ENCODE measurements at regions not wholly inside any gene's neighbourhood (a gene's known extent, or its start where the extent isn't known, plus 50 kb on each side); places are given as distances from the start of the nearest gene placed in this dataset.

DNA sequence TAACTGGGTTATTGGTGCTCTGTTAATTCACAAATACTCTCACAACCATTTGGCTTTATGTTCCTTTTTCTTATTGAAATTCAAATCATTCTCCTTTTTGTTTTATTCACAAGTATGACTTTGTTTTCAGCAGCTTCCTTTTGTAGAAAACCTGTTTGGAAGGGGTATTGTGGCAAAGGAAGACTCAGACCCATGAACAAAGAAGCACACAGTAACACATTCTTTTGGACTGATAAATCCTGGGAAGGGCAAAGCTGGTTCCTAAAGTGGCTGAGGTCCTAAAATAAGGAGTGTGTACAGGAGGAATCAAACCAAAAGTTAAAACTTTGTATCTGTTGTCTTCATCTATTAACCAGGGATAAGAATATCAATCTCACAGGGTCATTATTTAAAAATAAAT, 374.7 kb upstream of the FIGN start:
- H3K27me3 ChIP-seq (ENCODE audit: insufficient read depth, poor library complexity, severe bottlenecking) = no peaks in the 10 kb centered on the region
- TF ChIP-seq, protein P1, sequence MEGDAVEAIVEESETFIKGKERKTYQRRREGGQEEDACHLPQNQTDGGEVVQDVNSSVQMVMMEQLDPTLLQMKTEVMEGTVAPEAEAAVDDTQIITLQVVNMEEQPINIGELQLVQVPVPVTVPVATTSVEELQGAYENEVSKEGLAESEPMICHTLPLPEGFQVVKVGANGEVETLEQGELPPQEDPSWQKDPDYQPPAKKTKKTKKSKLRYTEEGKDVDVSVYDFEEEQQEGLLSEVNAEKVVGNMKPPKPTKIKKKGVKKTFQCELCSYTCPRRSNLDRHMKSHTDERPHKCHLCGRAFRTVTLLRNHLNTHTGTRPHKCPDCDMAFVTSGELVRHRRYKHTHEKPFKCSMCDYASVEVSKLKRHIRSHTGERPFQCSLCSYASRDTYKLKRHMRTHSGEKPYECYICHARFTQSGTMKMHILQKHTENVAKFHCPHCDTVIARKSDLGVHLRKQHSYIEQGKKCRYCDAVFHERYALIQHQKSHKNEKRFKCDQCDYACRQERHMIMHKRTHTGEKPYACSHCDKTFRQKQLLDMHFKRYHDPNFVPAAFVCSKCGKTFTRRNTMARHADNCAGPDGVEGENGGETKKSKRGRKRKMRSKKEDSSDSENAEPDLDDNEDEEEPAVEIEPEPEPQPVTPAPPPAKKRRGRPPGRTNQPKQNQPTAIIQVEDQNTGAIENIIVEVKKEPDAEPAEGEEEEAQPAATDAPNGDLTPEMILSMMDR (IDR thresholded peaks at IDR 0.05; ENCODE audit: poor library complexity, severe bottlenecking) = no peak
- no peak overlapping the region for H3K27ac ChIP-seq (ENCODE audit: poor library complexity, severe bottlenecking)
- ATAC-seq (ENCODE audit: low read depth) = no peak
- no peak overlapping the region for H3K4me3 ChIP-seq (ENCODE audit: severe bottlenecking)
- no peaks in the 10 kb centered on the region for H3K36me3 ChIP-seq (ENCODE audit: low read depth)
- no peaks in the 10 kb centered on the region for H3K9me3 ChIP-seq (ENCODE audit: severe bottlenecking)
- H3K4me1 ChIP-seq (ENCODE audit: insufficient read depth, poor library complexity, severe bottlenecking) = no peaks in the 10 kb centered on the region
- no peak for DNase-seq (ENCODE audit: low spot score)

DNA sequence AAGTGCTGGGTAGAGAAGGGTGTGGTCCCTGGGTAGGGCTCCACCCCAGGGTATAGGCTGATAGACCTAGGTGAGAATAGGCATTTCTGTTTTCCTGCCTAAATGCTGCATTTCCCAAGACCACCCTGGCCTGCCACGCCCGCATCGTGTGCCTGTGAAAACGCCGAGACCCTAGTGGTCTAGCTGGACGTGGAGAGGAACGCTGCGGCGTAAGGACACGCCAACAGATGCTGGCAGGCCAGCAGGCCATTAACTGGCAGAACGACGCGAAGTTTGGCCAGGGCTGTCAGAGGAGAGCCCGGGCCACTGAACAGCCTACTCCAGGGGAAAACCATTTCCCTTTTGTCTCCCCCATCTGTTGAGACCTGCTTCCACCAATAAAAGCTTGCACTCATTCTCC, 373.2 kb upstream of the FIGN start:
- DNase-seq (ENCODE audit: low spot score) = peak; percentile 23
- no peak overlapping the region for H3K27ac ChIP-seq (ENCODE audit: poor library complexity, severe bottlenecking)
- H3K4me3 ChIP-seq (ENCODE audit: severe bottlenecking) = no peak overlapping the region
- TF ChIP-seq, protein P1 (IDR thresholded peaks at IDR 0.05; ENCODE audit: poor library complexity, severe bottlenecking) = no peak
- no peaks in the 10 kb centered on the region for H3K9me3 ChIP-seq (ENCODE audit: severe bottlenecking)
- no peak for ATAC-seq (ENCODE audit: low read depth)
- no peaks in the 10 kb centered on the region for H3K4me1 ChIP-seq (ENCODE audit: insufficient read depth, poor library complexity, severe bottlenecking)
- no peaks in the 10 kb centered on the region for H3K27me3 ChIP-seq (ENCODE audit: insufficient read depth, poor library complexity, severe bottlenecking)
- no peaks in the 10 kb centered on the region for H3K36me3 ChIP-seq (ENCODE audit: low read depth)

DNA sequence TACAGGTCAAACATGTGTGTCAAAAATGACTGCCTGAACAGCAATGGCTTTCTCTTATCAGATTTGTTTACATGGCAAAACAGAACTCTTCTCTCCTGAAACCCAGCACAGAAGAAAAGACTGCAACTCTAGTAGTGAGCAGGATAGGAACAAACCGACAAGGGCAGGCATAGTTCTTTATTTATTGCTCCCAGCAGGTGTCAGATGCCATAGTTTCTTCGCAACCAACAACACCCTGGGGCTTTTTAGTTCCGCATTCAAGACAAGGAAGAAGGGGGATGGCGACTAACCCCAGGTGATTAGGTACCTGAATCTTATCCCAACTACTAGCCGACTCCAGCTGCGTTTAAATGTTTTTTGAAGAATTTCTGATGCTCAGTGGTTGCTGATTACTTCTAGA, 367.5 kb upstream of the FIGN start:
- ATAC-seq (ENCODE audit: low read depth) (no peak), DNase-seq (ENCODE audit: low spot score) (no peak)
- no peaks in the 10 kb centered on the region for H3K9me3 ChIP-seq (ENCODE audit: severe bottlenecking)
- H3K27ac ChIP-seq (ENCODE audit: poor library complexity, severe bottlenecking) = no peak overlapping the region
- TF ChIP-seq, protein P1 (IDR thresholded peaks at IDR 0.05; ENCODE audit: poor library complexity, severe bottlenecking) = no peak
- H3K4me1 ChIP-seq (ENCODE audit: insufficient read depth, poor library complexity, severe bottlenecking) = no peaks in the 10 kb centered on the region
- H3K36me3 ChIP-seq (ENCODE audit: low read depth) = no peaks in the 10 kb centered on the region
- no peaks in the 10 kb centered on the region for H3K27me3 ChIP-seq (ENCODE audit: insufficient read depth, poor library complexity, severe bottlenecking)
- no peak overlapping the region for H3K4me3 ChIP-seq (ENCODE audit: severe bottlenecking)

DNA sequence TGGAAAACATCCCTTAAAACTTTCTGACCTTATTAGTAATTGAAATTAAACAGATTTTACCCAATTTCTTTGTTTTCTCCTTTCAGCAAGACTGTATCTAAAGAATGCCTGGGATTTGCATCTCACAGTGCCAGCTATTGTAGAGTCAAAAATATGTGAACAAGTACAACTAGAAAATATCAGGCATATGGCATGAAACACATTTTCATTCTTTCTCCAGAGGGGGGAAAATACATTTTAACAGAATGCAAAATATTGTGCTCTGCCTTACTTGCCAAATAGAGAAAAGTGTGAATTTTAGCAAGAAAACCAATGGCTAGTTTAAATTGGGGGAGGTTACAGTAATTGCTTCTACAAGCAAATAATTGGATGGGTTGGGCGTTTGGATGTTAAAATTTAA, 366.6 kb upstream of the FIGN start:
- ATAC-seq (ENCODE audit: low read depth) (no peak), DNase-seq (ENCODE audit: low spot score) (no peak)
- H3K27ac ChIP-seq (ENCODE audit: poor library complexity, severe bottlenecking) = no peak overlapping the region
- H3K27me3 ChIP-seq (ENCODE audit: insufficient read depth, poor library complexity, severe bottlenecking) = no peaks in the 10 kb centered on the region
- H3K4me1 ChIP-seq (ENCODE audit: insufficient read depth, poor library complexity, severe bottlenecking) = no peaks in the 10 kb centered on the region
- TF ChIP-seq, protein P1 (IDR thresholded peaks at IDR 0.05; ENCODE audit: poor library complexity, severe bottlenecking) = no peak
- H3K36me3 ChIP-seq (ENCODE audit: low read depth) = no peaks in the 10 kb centered on the region
- no peaks in the 10 kb centered on the region for H3K9me3 ChIP-seq (ENCODE audit: severe bottlenecking)
- H3K4me3 ChIP-seq (ENCODE audit: severe bottlenecking) = no peak overlapping the region

DNA sequence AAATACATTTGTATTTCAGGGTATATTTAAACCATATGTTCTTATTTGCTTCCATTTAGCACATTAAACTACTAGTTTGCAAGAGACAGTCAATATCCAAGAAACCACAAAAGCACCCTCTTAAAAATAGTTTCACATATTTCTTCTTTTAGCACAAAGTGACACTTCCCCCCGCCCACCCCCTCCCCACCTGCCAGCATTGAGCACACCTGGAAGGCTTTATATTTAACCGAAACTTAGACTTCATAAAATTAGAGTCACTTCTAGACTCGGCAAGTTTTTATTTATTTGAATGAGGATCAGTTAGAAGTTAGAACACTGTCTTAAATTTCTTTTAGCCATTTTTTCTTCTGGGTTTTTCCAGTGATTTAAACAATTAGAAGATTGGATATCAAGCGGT, 355.9 kb upstream of the FIGN start:
- Histone ChIP-seq H3K4me1 (ENCODE audit: insufficient read depth, poor library complexity, severe bottlenecking) (no peaks in the 10 kb centered on the region), H3K27ac (ENCODE audit: poor library complexity, severe bottlenecking) (no peak overlapping the region), H3K9me3 (ENCODE audit: severe bottlenecking) (no peaks in the 10 kb centered on the region), H3K27me3 (ENCODE audit: insufficient read depth, poor library complexity, severe bottlenecking) (peaks cover 3% of the 10 kb centered on the region), H3K4me3 (ENCODE audit: severe bottlenecking) (no peak overlapping the region), H3K36me3 (ENCODE audit: low read depth) (no peaks in the 10 kb centered on the region)
- ATAC-seq (ENCODE audit: low read depth) = no peak
- no peak for DNase-seq (ENCODE audit: low spot score)
- TF ChIP-seq, protein P1 (IDR thresholded peaks at IDR 0.05; ENCODE audit: poor library complexity, severe bottlenecking) = no peak
